ENCODE measurements at regions not wholly inside any gene's neighbourhood (a gene's known extent, or its start where the extent isn't known, plus 50 kb on each side); places are given as distances from the start of the nearest gene placed in this dataset.

DNA sequence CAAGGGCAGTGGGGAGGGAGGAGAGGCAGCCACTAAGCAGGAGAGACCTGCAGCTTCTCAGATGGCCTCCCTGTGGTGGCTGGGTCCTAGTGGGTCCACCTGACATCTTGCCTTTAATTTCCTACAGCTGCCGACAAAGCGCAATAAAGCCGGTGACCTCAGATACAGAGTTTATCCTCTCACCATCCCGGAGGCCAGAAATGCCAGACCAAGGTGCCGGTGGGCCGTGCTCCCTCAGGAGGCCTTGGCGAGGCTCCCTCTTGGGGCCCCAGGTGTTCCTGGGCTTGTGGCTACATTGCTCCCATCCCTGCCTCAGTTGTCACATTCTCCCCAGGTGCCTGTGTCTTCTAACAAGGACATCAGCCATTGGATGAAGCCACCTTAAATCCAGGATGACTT lies 103.0 kb downstream of the ADRA2C start:
- TF ChIP-seq, protein P1, sequence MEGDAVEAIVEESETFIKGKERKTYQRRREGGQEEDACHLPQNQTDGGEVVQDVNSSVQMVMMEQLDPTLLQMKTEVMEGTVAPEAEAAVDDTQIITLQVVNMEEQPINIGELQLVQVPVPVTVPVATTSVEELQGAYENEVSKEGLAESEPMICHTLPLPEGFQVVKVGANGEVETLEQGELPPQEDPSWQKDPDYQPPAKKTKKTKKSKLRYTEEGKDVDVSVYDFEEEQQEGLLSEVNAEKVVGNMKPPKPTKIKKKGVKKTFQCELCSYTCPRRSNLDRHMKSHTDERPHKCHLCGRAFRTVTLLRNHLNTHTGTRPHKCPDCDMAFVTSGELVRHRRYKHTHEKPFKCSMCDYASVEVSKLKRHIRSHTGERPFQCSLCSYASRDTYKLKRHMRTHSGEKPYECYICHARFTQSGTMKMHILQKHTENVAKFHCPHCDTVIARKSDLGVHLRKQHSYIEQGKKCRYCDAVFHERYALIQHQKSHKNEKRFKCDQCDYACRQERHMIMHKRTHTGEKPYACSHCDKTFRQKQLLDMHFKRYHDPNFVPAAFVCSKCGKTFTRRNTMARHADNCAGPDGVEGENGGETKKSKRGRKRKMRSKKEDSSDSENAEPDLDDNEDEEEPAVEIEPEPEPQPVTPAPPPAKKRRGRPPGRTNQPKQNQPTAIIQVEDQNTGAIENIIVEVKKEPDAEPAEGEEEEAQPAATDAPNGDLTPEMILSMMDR (IDR thresholded peaks at IDR 0.05; ENCODE audit: low read depth, low read length, missing control alignments), result no peak

DNA sequence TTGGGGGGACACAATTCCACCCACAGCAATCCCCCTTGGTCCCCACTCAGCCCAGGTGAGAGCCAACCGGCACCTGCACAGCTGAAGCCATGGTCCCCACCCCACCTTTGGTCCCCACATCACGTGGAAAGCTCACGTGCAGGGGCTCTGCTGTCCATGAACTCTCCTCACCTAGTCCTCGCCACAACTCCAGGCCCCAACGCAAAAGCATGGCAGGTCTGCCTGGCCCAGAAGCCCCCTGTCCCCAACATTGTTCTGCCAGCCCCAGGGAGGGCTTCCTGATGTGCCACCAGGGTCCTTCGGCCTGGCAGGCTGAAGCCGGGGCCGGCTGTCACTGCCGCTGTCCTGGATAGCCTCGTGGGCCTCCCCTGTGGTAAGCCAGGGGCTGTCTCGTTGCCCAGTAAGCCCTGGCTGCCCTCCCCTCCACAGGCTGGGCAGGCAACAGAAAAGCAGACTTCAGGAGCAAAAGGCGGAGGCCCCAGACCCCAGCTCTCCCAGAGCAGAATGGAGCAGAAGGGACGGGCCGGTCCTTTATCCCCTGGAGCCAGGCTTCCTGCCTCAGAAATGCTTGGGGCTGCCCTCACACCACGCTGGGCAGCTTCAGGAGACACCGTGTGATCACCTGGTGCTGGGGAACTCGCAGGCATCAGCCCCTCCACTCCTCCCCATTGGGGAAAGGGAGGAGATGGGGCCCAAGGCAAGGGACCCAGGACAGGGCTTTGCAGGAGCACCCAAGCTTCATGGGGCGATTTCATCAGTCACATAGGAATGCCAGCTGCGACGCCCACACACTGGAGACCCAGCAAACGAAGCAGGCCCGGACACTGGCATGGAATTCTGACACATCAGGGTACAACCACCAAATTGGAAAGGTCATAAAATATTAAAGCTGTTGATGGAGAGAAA lies 103.7 kb downstream of the ADRA2C start:
- TF ChIP-seq, protein P1 (IDR thresholded peaks at IDR 0.05; ENCODE audit: low read depth, low read length, missing control alignments), result no peak
- no peak for DNase-seq (ENCODE audit: extremely low read depth, low read depth)
- no peak overlapping the region for H3K4me3 ChIP-seq (replicated peaks; ENCODE audit: low read depth, low read length)

More for the DNA sequence above, 103.0 kb downstream of the ADRA2C start:
- H3K4me3 ChIP-seq (replicated peaks; ENCODE audit: low read depth, low read length), result no peak overlapping the region
- DNase-seq (ENCODE audit: extremely low read depth, low read depth), result no peak

DNA sequence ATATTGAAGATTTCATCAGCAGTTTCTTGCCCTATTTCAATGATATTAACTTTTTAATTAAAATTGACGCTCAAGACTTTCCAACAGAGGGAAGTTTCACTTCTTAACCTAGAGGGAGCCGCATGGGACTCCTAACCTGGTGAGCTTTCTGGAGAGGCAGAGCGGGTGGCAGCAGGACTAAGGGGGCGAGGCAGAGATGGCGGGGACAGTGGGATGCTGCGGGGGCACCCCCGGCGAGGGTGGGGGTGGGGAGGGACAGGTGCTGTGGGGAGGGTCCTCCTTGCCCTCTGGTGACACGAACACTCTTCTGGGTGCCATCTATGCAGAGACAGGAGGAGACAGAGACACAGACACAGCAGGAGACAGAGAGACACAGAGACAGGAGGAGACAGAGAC lies 104.4 kb downstream of the ADRA2C start:
- DNase-seq (ENCODE audit: extremely low read depth, low read depth), result no peak

DNA sequence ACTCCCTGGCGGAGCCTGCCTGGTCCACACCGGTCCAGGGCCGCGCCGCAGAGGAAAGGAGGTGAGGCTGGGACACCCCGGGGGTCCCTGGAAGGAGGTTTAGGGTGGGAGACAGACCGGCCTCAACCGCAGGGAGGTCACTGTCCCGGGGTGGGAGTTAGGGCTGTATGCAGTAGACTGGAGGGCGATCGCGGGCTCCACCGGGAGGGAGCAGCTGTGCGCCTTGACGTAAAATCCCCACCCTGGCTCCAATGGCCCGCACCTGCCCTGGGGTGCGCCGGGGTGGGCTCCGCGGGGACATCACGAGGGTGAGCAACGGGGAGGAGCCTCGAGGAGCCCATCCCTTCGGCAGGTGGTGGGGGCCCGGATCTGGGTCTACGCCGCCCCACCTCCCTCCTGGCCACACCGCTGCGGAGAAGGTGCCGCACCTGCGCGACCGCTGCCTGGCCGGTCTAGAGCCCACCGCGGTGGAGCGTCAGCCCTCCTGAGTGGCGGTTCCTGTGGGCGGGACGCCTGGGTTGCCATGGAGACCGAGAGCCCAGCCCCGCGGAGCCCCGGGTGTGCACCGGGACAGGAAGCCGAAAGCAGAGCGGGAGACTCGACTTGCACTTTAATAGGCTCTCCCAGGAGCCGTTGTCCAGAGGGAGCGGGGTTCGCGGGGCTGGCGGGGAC lies 105.1 kb downstream of the ADRA2C start:
- no peak overlapping the region for H3K4me3 ChIP-seq (replicated peaks; ENCODE audit: low read depth, low read length)

More for the DNA sequence above, 104.4 kb downstream of the ADRA2C start:
- TF ChIP-seq, protein P1 (IDR thresholded peaks at IDR 0.05; ENCODE audit: low read depth, low read length, missing control alignments), result no peak
- no peak overlapping the region for H3K4me3 ChIP-seq (replicated peaks; ENCODE audit: low read depth, low read length)

DNA sequence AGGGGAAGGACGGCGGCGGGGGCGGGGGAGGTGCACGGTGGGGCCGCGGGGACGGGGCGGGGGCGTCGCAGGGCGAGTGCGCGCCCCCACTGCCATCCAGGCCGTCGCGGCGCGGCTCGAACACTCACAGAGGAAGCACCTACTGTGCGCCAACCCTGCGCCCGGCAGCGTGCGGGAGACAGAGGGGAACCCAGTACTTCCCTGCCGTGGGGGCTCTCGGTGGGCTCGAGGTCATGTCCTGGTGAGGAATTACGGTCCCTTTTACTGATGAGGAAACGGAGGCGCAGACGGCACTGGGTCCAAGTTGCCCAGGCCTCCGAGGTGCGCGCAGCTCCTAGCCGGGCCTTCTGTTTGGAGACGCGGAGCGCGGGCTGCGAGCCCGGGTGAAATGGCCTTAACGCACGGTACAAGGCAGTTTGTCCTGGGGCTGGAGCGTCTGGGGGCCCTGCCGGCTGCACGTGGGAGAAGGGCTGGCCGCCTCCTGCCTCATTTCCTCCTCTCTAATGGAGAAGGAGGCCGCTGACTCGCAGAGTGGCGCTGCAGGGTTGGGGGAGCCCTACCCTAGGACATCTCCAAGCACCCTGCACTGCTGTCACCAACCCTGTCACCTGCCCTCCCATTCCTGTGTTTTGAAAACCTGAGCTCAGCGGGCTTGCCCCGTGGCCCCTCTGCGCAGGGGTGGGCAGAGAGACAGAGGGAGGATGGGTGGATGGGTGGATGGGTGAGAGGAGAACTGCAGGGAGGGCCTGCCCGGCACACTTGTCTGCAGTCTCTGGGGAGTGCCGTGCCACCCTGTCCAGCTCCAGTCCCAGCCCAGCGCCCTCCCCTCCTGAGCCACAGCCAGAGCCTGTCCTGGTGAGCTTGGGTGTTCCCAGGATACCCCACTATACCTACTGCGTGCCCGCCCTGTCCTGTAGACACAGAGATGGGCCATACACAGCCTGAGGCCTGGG lies 106.0 kb downstream of the ADRA2C start:
- no peak for DNase-seq (ENCODE audit: extremely low read depth, low read depth)
- H3K4me3 ChIP-seq (replicated peaks; ENCODE audit: low read depth, low read length), result no peak overlapping the region

More for the DNA sequence above, 105.1 kb downstream of the ADRA2C start:
- TF ChIP-seq, protein P1 (IDR thresholded peaks at IDR 0.05; ENCODE audit: low read depth, low read length, missing control alignments), result no peak
- DNase-seq (ENCODE audit: extremely low read depth, low read depth), result no peak

More for the DNA sequence above, 106.0 kb downstream of the ADRA2C start:
- TF ChIP-seq, protein P1 (IDR thresholded peaks at IDR 0.05; ENCODE audit: low read depth, low read length, missing control alignments), result no peak
